Loucy (cell line): ENCODE measurements at regions not wholly inside any gene's neighbourhood (a gene's known extent, or its start where the extent isn't known, plus 50 kb on each side); places are given as distances from the start of the nearest gene placed in this dataset.

Experiments used
- CTCF ChIP-seq: fragments of 200-600 bp; sonication (generic); conservative IDR thresholded peaks from 2 replicates; pipeline ENCODE4 v1.5.1; 2014; ENCODE audit warnings: mild to moderate bottlenecking, antibody characterized with exemption, low read length
- EZH2phosphoT487 ChIP-seq: fragments of 200-600 bp; IDR thresholded peaks from 2 replicates; pipeline ENCODE4 v1.6.1; 2018; ENCODE audit warnings: antibody characterized with exemption, mild to moderate bottlenecking, moderate library complexity, borderline replicate concordance

- TF ChIP-seq CTCF (no peak), EZH2phosphoT487 (no peak)
Measured at GRCh38 chr12:76713130-76713529, 50.8 kb upstream of the ZDHHC17 start.
